NB4 (cell line): ENCODE measurements at regions not wholly inside any gene's neighbourhood (a gene's known extent, or its start where the extent isn't known, plus 50 kb on each side); places are given as distances from the start of the nearest gene placed in this dataset.

Experiments used
- CTCF ChIP-seq: IDR thresholded peaks from one replicate; pipeline ENCODE4 v1.5.1; 2012; ENCODE audit warnings: low read depth, low read length
- MAX ChIP-seq: IDR thresholded peaks from 2 replicates; pipeline ENCODE4 v1.6.1; 2011; ENCODE audit warnings: low read depth, low read length
- POLR2A ChIP-seq: IDR thresholded peaks from 2 replicates; pipeline ENCODE4 v1.6.1; 2011; ENCODE audit warnings: mild to moderate bottlenecking; ENCODE audit not compliant: insufficient read length; ENCODE audit errors: extremely low read depth

GRCh38 chr1:38126970-38127369, 80.4 kb upstream of the POU3F1 start:
- TF ChIP-seq CTCF = no peak
- no peak for TF ChIP-seq POLR2A
- TF ChIP-seq MAX = no peak
